Stimulated activated naive CD4-positive, alpha-beta T cell treated with Interleukin-2 at 50 U/mL for 16 hours (primary cell): ENCODE measurements at regions not wholly inside any gene's neighbourhood (a gene's known extent, or its start where the extent isn't known, plus 50 kb on each side); places are given as distances from the start of the nearest gene placed in this dataset.
"Not testable (repeated sequence)": the region's sequence is repeated elsewhere in the genome, so short reads cannot be mapped to it uniquely, and the experiment has no call there.

Experiments used
- DNase-seq: peaks from one replicate; lab custom pipeline; 2025; lab: John Stamatoyannopoulos, UW

DNA sequence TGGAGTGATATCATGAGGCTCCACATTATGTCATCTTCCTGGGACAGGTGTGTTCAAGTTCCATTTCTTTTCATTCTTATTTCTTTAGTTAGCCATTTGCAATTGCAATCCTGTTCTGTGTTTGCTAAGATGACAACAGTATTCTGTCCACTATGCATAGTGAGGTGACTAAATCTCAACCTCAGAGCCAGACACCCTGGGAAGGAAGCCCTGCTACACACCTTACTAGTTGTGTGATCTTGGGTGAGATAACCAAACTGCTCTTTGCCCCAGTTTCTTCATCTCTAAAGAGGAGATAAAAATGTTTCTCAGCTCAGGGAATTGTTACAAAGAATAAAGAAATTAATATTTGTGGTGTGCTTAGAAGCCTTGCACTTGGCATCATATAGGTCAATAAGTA lies 215.1 kb upstream of the RPS23 start:
- no peak for DNase-seq

- DNase-seq = no peak
Measured at GRCh38 chr5:82491397-82491796, 213.2 kb upstream of the RPS23 start.

- DNase-seq = no peak
Measured at GRCh38 chr5:82489683-82490082, 211.5 kb upstream of the RPS23 start.

DNA sequence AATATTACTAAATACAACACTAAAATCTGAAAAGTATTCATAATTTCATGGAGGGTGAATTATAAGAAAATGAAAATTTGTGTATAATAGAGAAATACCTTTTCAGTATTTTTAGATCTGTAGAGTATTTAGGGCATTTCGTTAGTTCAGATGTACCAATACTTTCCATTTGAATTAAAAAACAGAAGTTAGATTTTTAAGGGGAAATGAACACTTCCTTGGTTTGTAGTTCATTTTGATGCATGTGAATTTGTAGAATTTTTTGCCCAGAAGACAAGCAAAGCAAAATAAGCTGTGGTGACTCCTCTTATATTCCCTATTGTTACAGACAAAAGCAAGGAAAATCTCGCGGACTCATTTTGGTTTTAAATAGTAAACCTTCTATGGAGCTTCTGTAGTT lies 209.0 kb upstream of the RPS23 start:
- no peak for DNase-seq

DNA sequence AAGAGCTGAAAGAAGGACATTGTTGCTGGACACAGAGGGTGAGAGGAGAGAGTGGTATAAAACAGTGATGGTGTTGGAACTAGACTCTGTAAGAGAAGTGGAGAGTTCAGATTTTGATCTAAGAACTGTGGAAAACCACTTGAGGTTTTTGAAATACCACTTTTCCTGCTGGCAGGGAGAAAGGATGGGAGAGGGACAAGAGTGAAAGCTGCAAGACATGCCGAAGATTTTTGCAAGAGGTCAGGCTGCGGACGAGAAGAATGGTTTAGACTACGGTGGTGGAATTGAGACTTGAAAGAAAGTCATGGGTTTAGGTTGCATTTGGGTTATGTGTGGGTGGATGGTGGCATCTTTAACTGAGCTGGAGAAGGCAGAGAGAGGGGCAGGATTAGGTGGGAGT lies 202.2 kb upstream of the RPS23 start:
- no peak for DNase-seq

GRCh38 chr5:82476155-82476554 lies 198.0 kb upstream of the RPS23 start:
- DNase-seq = no peak

GRCh38 chr5:82473262-82473661 lies 195.1 kb upstream of the RPS23 start:
- no peak for DNase-seq

DNA sequence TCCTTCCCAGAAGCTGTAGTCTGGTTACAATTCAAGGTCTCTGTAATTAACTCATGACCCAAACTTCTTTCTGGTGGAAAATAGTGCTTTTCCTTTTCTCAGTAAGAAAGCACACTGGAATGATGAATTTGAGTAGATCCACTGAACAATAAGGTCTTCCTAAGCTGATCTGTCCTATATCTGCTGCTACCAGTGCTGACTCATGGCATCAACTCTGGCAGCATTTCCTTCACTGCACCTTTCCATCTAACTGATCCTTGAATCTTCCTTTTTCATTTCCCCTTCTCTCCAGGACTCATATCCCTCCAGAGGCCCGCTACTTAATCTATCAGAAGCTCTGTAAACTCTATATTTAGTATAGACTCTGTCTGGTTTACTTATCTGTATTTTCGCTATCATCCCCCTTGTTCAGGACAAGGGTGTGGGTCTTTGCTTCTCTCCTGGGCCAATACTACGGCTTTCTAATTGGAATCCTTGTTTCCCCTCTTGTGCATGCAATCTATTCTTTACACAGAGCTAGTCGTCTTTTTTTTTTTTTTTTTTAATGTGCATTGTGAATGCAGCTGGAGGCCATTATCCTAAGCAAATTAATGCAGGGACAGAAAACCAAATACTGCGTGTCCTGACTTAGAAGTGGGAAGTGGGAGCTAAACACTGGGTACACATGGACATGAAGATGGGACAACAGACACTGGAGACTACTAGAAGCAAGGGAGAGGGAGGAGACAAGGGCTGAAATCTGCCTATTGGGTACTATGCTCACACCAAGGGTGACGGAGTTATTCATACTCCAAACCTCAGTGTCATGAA lies 192.2 kb upstream of the RPS23 start:
- no peak for DNase-seq

GRCh38 chr5:82466986-82467561 lies 188.9 kb upstream of the RPS23 start:
- no peak for DNase-seq

DNA sequence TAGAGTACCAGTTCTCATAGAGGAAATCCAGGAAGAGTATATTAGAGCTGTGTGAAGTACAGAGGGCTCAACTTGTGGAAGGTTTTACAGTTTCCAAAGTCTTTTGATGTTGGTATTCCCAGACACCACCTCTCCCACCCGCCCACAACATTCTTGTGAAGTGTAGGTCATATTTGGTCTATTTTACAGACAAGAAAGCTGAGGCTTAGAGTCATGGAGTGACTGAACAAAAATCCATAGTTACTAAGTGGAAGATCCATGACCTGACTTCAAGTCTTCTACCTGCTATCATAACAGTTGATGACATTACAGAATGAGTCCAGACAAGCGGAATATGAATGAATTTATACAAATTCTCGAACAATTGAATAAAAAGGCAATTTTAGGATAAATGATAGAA lies 187.1 kb upstream of the RPS23 start:
- no peak for DNase-seq

- no peak for DNase-seq
Measured at GRCh38 chr5:82459626-82460025, 181.5 kb upstream of the RPS23 start.

GRCh38 chr5:82455317-82455716 lies 177.2 kb upstream of the RPS23 start:
- not testable (repeated sequence) for DNase-seq

GRCh38 chr5:82448374-82448773 lies 170.2 kb upstream of the RPS23 start:
- DNase-seq = no peak

GRCh38 chr5:82447913-82448312 lies 169.8 kb upstream of the RPS23 start:
- no peak for DNase-seq

- DNase-seq = no peak
Measured at GRCh38 chr5:82446809-82447208, 168.7 kb upstream of the RPS23 start.

DNA sequence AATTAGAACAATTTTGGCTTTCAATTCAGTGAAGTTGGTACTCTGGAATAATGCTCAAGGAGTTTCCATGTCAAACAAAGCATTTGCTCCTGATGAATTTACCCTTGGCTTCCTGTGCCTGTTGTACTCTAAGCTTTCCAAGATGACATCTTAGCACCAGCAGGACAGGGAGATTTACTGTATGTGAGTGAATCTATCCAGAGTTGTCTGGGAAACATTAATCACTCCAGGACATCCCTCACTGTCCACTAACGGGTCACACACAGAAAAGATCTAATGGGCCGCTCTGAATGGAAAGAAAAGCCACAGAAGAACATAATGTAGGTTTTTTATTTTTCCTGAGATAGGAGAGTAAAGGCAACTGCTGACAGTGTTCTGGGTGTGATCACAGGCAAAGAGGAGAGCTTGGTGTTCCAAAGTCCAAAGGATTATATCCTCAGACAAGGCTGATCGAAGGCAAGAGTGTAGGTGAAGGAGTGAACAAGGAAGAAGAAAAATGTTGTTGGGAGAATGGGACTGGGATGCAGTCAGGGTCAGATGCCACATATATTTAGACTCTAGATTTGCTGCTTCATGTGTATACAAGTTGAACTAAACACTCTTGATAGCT lies 167.7 kb upstream of the RPS23 start:
- DNase-seq = no peak

- DNase-seq = no peak
Measured at GRCh38 chr5:82439750-82440445, 161.7 kb upstream of the RPS23 start.

DNA sequence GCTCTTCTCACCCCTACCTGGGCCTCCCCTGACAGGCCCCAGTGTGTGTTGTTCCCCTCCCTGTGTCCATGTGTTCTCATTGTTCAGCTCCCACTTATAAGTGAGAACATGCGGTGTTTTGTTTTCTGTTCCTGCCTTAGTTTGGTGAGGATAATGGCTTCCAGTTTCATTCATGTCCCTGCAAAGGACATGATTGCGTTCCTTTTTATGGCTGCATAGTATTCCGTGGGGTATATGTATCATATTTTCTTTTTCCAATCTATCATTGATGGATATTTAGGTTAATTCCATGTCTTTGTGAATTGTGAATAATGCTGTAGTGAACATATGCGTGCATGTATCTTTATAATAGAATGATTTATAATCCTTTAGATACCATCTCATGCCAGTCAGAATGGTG lies 159.4 kb upstream of the RPS23 start:
- not testable (repeated sequence) for DNase-seq

GRCh38 chr5:82436291-82436690 lies 158.1 kb upstream of the RPS23 start:
- DNase-seq = no peak

- not testable (repeated sequence) for DNase-seq
Measured at GRCh38 chr5:82434696-82435660, 156.8 kb upstream of the RPS23 start.

DNA sequence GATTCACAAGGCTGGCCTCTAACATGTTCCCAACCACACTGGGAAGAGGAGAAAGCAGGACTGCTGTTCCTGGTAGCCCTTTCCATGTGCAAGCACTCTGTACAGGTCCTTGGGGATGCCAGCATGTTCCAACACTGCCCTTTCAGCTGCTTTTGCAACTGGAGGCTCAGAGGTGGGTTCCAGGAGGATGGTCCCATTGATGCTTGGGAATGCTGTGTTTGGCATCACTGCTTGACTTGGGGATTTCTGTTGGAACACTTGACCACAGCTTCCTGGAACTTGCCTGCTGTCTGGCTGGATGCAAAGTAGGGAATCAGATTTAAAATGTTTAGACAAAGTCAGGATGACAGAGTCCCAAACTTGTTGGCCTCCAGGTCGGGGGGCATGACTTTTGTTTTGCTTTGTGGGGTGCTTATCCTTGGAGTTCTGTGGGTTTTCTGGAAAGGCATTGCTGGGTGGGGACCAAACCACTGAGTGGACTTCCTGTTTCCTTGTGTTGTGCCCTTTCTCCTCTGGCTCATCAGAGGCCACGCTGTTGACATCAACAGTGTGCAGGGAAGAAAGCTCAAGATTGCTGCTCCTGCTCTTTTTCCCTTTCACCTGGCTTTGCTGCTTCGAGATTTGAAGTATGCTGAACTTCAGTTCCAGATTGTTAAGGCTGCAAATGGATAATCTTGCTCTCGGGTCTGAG lies 148.5 kb upstream of the RPS23 start:
- no peak for DNase-seq
